ENCODE measurements at regions not wholly inside any gene's neighbourhood (a gene's known extent, or its start where the extent isn't known, plus 50 kb on each side); places are given as distances from the start of the nearest gene placed in this dataset.
"Not testable (repeated sequence)": the region's sequence is repeated elsewhere in the genome, so short reads cannot be mapped to it uniquely, and the experiment has no call there.

GRCh38 chr6:165146456-165146855 lies 162.9 kb downstream of the C6orf118 start:
- H3K9ac ChIP-seq: no peak overlapping the region
- in situ Hi-C loops (cut with MboI): no loop called here
- no peak overlapping the region for H3K27ac ChIP-seq
- no peak overlapping the region for H2AFZ ChIP-seq
- no peaks in the 10 kb centered on the region for H3K79me2 ChIP-seq (ENCODE audit: insufficient read depth)
- 83 to 88% methylated on average over 3 of the region's 3 CpGs for WGBS, 2 experiments (ENCODE audit: low coverage in 1 of 2, low lambda C conversion rate in 2 of 2, missing lambda C conversion rate in 2 of 2)
- no peaks in the 10 kb centered on the region for H3K9me2 ChIP-seq (ENCODE audit: insufficient read depth)
- no peaks in the 10 kb centered on the region for H3K9me3 ChIP-seq (ENCODE audit: low read depth)
- TF ChIP-seq EZH2phosphoT487 (IDR thresholded peaks at IDR 0.05; ENCODE audit: insufficient read depth, low read depth) (no peak), EZH2 (IDR thresholded peaks at IDR 0.05; ENCODE audit: insufficient read depth, poor library complexity, severe bottlenecking) (no peak)
- no peaks in the 10 kb centered on the region for H3F3A ChIP-seq (ENCODE audit: insufficient read depth)
- no peaks in the 10 kb centered on the region for H3K4me1 ChIP-seq (ENCODE audit: insufficient read depth)
- H4K20me1 ChIP-seq (ENCODE audit: insufficient read depth): no peaks in the 10 kb centered on the region
- H3K27me3 ChIP-seq (replicated peaks; ENCODE audit: insufficient read depth): no peaks in the 10 kb centered on the region
- no peak overlapping the region for H3K4me3 ChIP-seq
- no peak for DNase-seq
- H3K4me2 ChIP-seq (ENCODE audit: unreplicated experiment): no peak overlapping the region
- no peaks in the 10 kb centered on the region for H3K36me3 ChIP-seq (ENCODE audit: low read depth)

- H3K27ac ChIP-seq: no peak overlapping the region
- H3K4me2 ChIP-seq (ENCODE audit: unreplicated experiment): no peak overlapping the region
- DNase-seq: no peak
- no peak overlapping the region for H3K9ac ChIP-seq
- H3K9me2 ChIP-seq (ENCODE audit: insufficient read depth): no peaks in the 10 kb centered on the region
- no peak overlapping the region for H2AFZ ChIP-seq
- no peaks in the 10 kb centered on the region for H3K4me1 ChIP-seq (ENCODE audit: insufficient read depth)
- no peaks in the 10 kb centered on the region for H3F3A ChIP-seq (ENCODE audit: insufficient read depth)
- WGBS, 2 experiments (ENCODE audit: low coverage in 1 of 2, low lambda C conversion rate in 2 of 2, missing lambda C conversion rate in 2 of 2): 74 to 78% methylated on average over 2 of the region's 2 CpGs
- H3K9me3 ChIP-seq (ENCODE audit: low read depth): peaks cover 4% of the 10 kb centered on the region
- no peaks in the 10 kb centered on the region for H3K36me3 ChIP-seq (ENCODE audit: low read depth)
- H3K79me2 ChIP-seq (ENCODE audit: insufficient read depth): no peaks in the 10 kb centered on the region
- no peak overlapping the region for H3K4me3 ChIP-seq
- no peak for TF ChIP-seq EZH2phosphoT487 (IDR thresholded peaks at IDR 0.05; ENCODE audit: insufficient read depth, low read depth)
- TF ChIP-seq EZH2 (IDR thresholded peaks at IDR 0.05; ENCODE audit: insufficient read depth, poor library complexity, severe bottlenecking): no peak
- no peaks in the 10 kb centered on the region for H4K20me1 ChIP-seq (ENCODE audit: insufficient read depth)
- in situ Hi-C loops (cut with MboI): no loop called here
- H3K27me3 ChIP-seq (replicated peaks; ENCODE audit: insufficient read depth): no peaks in the 10 kb centered on the region
Observed at GRCh38 chr6:165135889-165136288, 173.5 kb downstream of the C6orf118 start.

- Histone ChIP-seq H3F3A (ENCODE audit: insufficient read depth) (no peaks in the 10 kb centered on the region), H3K9me3 (ENCODE audit: low read depth) (no peaks in the 10 kb centered on the region), H3K9me2 (ENCODE audit: insufficient read depth) (no peaks in the 10 kb centered on the region), H3K9ac (no peak overlapping the region), H3K27ac (no peak overlapping the region), H3K4me3 (no peak overlapping the region), H3K27me3 (replicated peaks; ENCODE audit: insufficient read depth) (no peaks in the 10 kb centered on the region), H4K20me1 (ENCODE audit: insufficient read depth) (no peaks in the 10 kb centered on the region), H2AFZ (no peak overlapping the region), H3K4me2 (ENCODE audit: unreplicated experiment) (no peak overlapping the region), H3K4me1 (ENCODE audit: insufficient read depth) (no peaks in the 10 kb centered on the region), H3K36me3 (ENCODE audit: low read depth) (no peaks in the 10 kb centered on the region), H3K79me2 (ENCODE audit: insufficient read depth) (no peaks in the 10 kb centered on the region)
- in situ Hi-C loops (cut with MboI): no loop called here
- 19 to 22% methylated on average over 4 of the region's 4 CpGs for WGBS, 2 experiments (ENCODE audit: low coverage in 1 of 2, low lambda C conversion rate in 2 of 2, missing lambda C conversion rate in 2 of 2)
- DNase-seq: no peak
- TF ChIP-seq EZH2phosphoT487 (IDR thresholded peaks at IDR 0.05; ENCODE audit: insufficient read depth, low read depth) (no peak), EZH2 (IDR thresholded peaks at IDR 0.05; ENCODE audit: insufficient read depth, poor library complexity, severe bottlenecking) (no peak)
Observed at GRCh38 chr6:165129086-165129485, 180.3 kb downstream of the C6orf118 start.

GRCh38 chr6:165127743-165128142 lies 181.7 kb downstream of the C6orf118 start:
- H3K27ac ChIP-seq; H3K4me1 ChIP-seq (ENCODE audit: insufficient read depth); in situ Hi-C loops (cut with MboI); H3K9me2 ChIP-seq (ENCODE audit: insufficient read depth); H3K9ac ChIP-seq; H3F3A ChIP-seq (ENCODE audit: insufficient read depth); H3K4me2 ChIP-seq (ENCODE audit: unreplicated experiment); H3K27me3 ChIP-seq (replicated peaks; ENCODE audit: insufficient read depth); H3K4me3 ChIP-seq; H2AFZ ChIP-seq; DNase-seq; H3K9me3 ChIP-seq (ENCODE audit: low read depth); H3K79me2 ChIP-seq (ENCODE audit: insufficient read depth); H4K20me1 ChIP-seq (ENCODE audit: insufficient read depth); H3K36me3 ChIP-seq (ENCODE audit: low read depth): not testable (repeated sequence)
- 54 to 64% methylated on average over 3 to 17 of the region's 17 CpGs for WGBS, 2 experiments (ENCODE audit: low coverage in 1 of 2, low lambda C conversion rate in 2 of 2, missing lambda C conversion rate in 2 of 2)

- H4K20me1 ChIP-seq (ENCODE audit: insufficient read depth); H3K36me3 ChIP-seq (ENCODE audit: low read depth); H3K4me1 ChIP-seq (ENCODE audit: insufficient read depth); H3K9me2 ChIP-seq (ENCODE audit: insufficient read depth); H3K79me2 ChIP-seq (ENCODE audit: insufficient read depth); H3K27ac ChIP-seq; H2AFZ ChIP-seq; DNase-seq; H3K4me2 ChIP-seq (ENCODE audit: unreplicated experiment); H3F3A ChIP-seq (ENCODE audit: insufficient read depth); H3K4me3 ChIP-seq; in situ Hi-C loops (cut with MboI); H3K27me3 ChIP-seq (replicated peaks; ENCODE audit: insufficient read depth); H3K9ac ChIP-seq; H3K9me3 ChIP-seq (ENCODE audit: low read depth): not testable (repeated sequence)
- WGBS, 2 experiments (ENCODE audit: low coverage in 1 of 2, low lambda C conversion rate in 2 of 2, missing lambda C conversion rate in 2 of 2): 88 to 91% methylated on average over 3 to 4 of the region's 4 CpGs
Observed at GRCh38 chr6:165124681-165125080, 184.7 kb downstream of the C6orf118 start.
